ENCODE measurements at regions not wholly inside any gene's neighbourhood (a gene's known extent, or its start where the extent isn't known, plus 50 kb on each side); places are given as distances from the start of the nearest gene placed in this dataset.

- TF ChIP-seq, protein P1, sequence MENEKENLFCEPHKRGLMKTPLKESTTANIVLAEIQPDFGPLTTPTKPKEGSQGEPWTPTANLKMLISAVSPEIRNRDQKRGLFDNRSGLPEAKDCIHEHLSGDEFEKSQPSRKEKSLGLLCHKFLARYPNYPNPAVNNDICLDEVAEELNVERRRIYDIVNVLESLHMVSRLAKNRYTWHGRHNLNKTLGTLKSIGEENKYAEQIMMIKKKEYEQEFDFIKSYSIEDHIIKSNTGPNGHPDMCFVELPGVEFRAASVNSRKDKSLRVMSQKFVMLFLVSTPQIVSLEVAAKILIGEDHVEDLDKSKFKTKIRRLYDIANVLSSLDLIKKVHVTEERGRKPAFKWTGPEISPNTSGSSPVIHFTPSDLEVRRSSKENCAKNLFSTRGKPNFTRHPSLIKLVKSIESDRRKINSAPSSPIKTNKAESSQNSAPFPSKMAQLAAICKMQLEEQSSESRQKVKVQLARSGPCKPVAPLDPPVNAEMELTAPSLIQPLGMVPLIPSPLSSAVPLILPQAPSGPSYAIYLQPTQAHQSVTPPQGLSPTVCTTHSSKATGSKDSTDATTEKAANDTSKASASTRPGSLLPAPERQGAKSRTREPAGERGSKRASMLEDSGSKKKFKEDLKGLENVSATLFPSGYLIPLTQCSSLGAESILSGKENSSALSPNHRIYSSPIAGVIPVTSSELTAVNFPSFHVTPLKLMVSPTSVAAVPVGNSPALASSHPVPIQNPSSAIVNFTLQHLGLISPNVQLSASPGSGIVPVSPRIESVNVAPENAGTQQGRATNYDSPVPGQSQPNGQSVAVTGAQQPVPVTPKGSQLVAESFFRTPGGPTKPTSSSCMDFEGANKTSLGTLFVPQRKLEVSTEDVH (IDR thresholded peaks at IDR 0.05; ENCODE audit: low read depth, partially characterized antibody) = no peak
- TF ChIP-seq STAT3 (IDR thresholded peaks at IDR 0.05; ENCODE audit: low read depth, low read length) (no peak), GABPA (IDR thresholded peaks at IDR 0.05; ENCODE audit: low read depth) (no peak), TCF7 (IDR thresholded peaks at IDR 0.05; ENCODE audit: borderline replicate concordance) (no peak)
Measured at GRCh38 chrX:130502016-130502570, 100.3 kb downstream of the RBMX2 start (continued).

DNA sequence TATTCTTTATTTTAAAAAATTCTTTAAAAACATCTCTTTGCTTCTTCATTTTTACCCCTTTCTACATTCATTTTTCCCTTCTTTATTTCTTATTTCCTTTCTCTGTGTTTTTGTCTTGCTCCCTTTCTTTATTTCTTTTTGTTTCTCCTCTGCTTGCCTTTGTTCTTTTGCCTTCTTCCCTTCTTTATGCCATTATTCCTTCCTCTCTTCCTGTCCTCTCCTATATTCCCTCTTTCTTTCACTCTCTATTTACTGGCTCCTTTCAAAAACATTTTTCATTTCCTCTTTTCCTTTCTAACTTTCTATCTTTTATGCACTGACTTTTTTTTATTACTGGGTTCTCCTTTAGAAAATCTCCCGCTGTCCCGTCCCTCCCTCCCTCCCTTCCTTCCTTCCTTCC, 102.2 kb downstream of the RBMX2 start:
- BruUV-seq (replicated peaks) = no TSS peak
- intact Hi-C loops (cut with micrococcal nuclease; ENCODE audit: unreplicated experiment) = no loop called here

More for the DNA sequence above, 102.2 kb downstream of the RBMX2 start:
- Histone ChIP-seq H3K27me3 (replicated peaks in 1 of 2; ENCODE audit: control insufficient read depth in 2 of 2, insufficient read depth in 2 of 2, low read length in 1 of 2) (no peaks in the 10 kb centered on the region), H3K4me1 (ENCODE audit: control insufficient read depth, insufficient read depth, low read length) (no peaks in the 10 kb centered on the region), H3K27ac (ENCODE audit: control insufficient read depth, insufficient read depth) (no peak overlapping the region), H2AFZ (ENCODE audit: control insufficient read depth, low read depth, low read length) (no peak overlapping the region), H3K4me3 (no peak overlapping the region), H3K36me3 (ENCODE audit: control insufficient read depth in 2 of 2, insufficient read depth in 2 of 2, low read length in 1 of 2) (no peaks in the 10 kb centered on the region), H3K9me3 (replicated peaks; ENCODE audit: control insufficient read depth, insufficient read depth, low read length) (no peaks in the 10 kb centered on the region), H3K79me2 (ENCODE audit: control insufficient read depth, insufficient read depth, low read length) (no peaks in the 10 kb centered on the region), H4K20me1 (ENCODE audit: control insufficient read depth, insufficient read depth) (no peaks in the 10 kb centered on the region), H3K9ac (ENCODE audit: control insufficient read depth, insufficient read depth, low read length) (no peak overlapping the region), H3K4me2 (ENCODE audit: control insufficient read depth, insufficient read depth) (no peak overlapping the region)
- no peak for DNase-seq (ENCODE audit: low read depth, low spot score)
- in situ Hi-C loops (cut with MboI) = no loop called here
- ChIA-PET SMC1A (ENCODE audit: uncharacterized antibody, unreplicated experiment) (no interaction called here), RAD21 (ENCODE audit: unreplicated experiment) (no interaction called here), CTCF (no interaction called here), POLR2A (no interaction called here)
- TF ChIP-seq PML (IDR thresholded peaks at IDR 0.05; ENCODE audit: low read length) (no peak), MTA2 (IDR thresholded peaks at IDR 0.05; ENCODE audit: low read depth) (no peak), RAD51 (IDR thresholded peaks at IDR 0.05) (no peak), KAT2A (conservative IDR thresholded peaks at IDR 0.05; ENCODE audit: control insufficient read depth, low read depth, low read length) (no peak)
- WGBS (ENCODE audit: insufficient coverage, insufficient replicate concordance, low lambda C conversion rate, missing lambda C conversion rate) = 63% methylated on average over 2 of the region's 2 CpGs
- no peak for FAIRE-seq
- ATAC-seq = no peak
